ENCODE measurements at regions not wholly inside any gene's neighbourhood (a gene's known extent, or its start where the extent isn't known, plus 50 kb on each side); places are given as distances from the start of the nearest gene placed in this dataset.

- Histone ChIP-seq H3K9ac (ENCODE audit: extremely low read depth, insufficient read length, low read length) (no peak overlapping the region), H2BK5ac (ENCODE audit: insufficient read length, low read length) (no peak overlapping the region), H3K79me2 (ENCODE audit: insufficient read depth, low read length) (no peaks in the 10 kb centered on the region), H3K9me3 (ENCODE audit: control insufficient read depth, low read depth, low read length) (no peaks in the 10 kb centered on the region), H2AFZ (ENCODE audit: low read length) (no peak overlapping the region), H4K5ac (ENCODE audit: insufficient read length, low read depth, low read length) (no peak overlapping the region), H3K4ac (ENCODE audit: low read depth, low read length) (no peak overlapping the region), H3K79me1 (ENCODE audit: insufficient read depth, low read depth, low read length, poor library complexity, severe bottlenecking) (no peaks in the 10 kb centered on the region), H2BK120ac (ENCODE audit: low read depth, low read length, poor library complexity, severe bottlenecking) (no peak overlapping the region), H2AK5ac (ENCODE audit: insufficient read length, low read length) (no peak overlapping the region), H4K8ac (replicated peaks; ENCODE audit: insufficient read length, low read depth, low read length) (no peak overlapping the region), H3T11ph (ENCODE audit: low read length) (no peak overlapping the region), H2BK15ac (ENCODE audit: low read depth, low read length) (no peak overlapping the region), H3K23me2 (ENCODE audit: insufficient read length, low read depth, low read length, poor library complexity, severe bottlenecking) (no peaks in the 10 kb centered on the region), H3K14ac (ENCODE audit: insufficient read depth, low read length) (no peak overlapping the region), H4K91ac (ENCODE audit: insufficient read length, low read depth, low read length) (no peak overlapping the region), H2BK12ac (ENCODE audit: insufficient read length, low read depth, low read length) (no peak overlapping the region), H3K27me3 (ENCODE audit: insufficient read depth, low read length) (no peaks in the 10 kb centered on the region), H2BK20ac (ENCODE audit: low read depth, low read length, poor library complexity, severe bottlenecking) (no peak overlapping the region), H3K18ac (ENCODE audit: insufficient read length, low read depth, low read length) (no peak overlapping the region), H3K27ac (ENCODE audit: insufficient read length, low read depth, low read length) (no peak overlapping the region), H3K4me2 (ENCODE audit: insufficient read depth, insufficient read length, low read length) (no peak overlapping the region), H3K4me1 (ENCODE audit: insufficient read depth, low read length) (no peaks in the 10 kb centered on the region), H3K23ac (ENCODE audit: insufficient read length, low read depth, low read length) (no peak overlapping the region), H4K20me1 (ENCODE audit: control insufficient read depth, insufficient read depth, insufficient read length) (no peaks in the 10 kb centered on the region), H3K56ac (ENCODE audit: insufficient read length, low read depth, low read length) (no peak overlapping the region)
- no CpG with 5 or more reads among the region's 4 CpGs for WGBS (ENCODE audit: extremely low coverage, insufficient read length, low lambda C conversion rate)
- no peak for DNase-seq
- TF ChIP-seq, protein P1, sequence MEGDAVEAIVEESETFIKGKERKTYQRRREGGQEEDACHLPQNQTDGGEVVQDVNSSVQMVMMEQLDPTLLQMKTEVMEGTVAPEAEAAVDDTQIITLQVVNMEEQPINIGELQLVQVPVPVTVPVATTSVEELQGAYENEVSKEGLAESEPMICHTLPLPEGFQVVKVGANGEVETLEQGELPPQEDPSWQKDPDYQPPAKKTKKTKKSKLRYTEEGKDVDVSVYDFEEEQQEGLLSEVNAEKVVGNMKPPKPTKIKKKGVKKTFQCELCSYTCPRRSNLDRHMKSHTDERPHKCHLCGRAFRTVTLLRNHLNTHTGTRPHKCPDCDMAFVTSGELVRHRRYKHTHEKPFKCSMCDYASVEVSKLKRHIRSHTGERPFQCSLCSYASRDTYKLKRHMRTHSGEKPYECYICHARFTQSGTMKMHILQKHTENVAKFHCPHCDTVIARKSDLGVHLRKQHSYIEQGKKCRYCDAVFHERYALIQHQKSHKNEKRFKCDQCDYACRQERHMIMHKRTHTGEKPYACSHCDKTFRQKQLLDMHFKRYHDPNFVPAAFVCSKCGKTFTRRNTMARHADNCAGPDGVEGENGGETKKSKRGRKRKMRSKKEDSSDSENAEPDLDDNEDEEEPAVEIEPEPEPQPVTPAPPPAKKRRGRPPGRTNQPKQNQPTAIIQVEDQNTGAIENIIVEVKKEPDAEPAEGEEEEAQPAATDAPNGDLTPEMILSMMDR (conservative IDR thresholded peaks at IDR 0.05): no peak
- Mint-ChIP-seq H3K4me1 (peaks cover 9 to 10% of the 10 kb centered on the region in 2 experiments), H3K4me3 (no peak overlapping the region; a peak in 1 of 5 replicates), H3K36me3 (ENCODE audit: insufficient read depth in 1 of 3, low read depth in 3 of 3) (peaks cover 0 to 7% (median 0%) of the 10 kb centered on the region in 3 experiments; a peak in 3 of 7 replicates), H3K9me3 (peaks cover 0 to 6% of the 10 kb centered on the region in 2 experiments; a peak in 3 of 5 replicates), H3K27ac (no peak overlapping the region; a peak in 1 of 7 replicates), H3K27me3 (ENCODE audit: low read depth) (no peaks in the 10 kb centered on the region; the same call in none of the 2 replicates)
Observed at GRCh38 chr21:15406791-15407190, 323.0 kb upstream of the USP25 start.
